ENCODE measurements at regions not wholly inside any gene's neighbourhood (a gene's known extent, or its start where the extent isn't known, plus 50 kb on each side); places are given as distances from the start of the nearest gene placed in this dataset.

DNA sequence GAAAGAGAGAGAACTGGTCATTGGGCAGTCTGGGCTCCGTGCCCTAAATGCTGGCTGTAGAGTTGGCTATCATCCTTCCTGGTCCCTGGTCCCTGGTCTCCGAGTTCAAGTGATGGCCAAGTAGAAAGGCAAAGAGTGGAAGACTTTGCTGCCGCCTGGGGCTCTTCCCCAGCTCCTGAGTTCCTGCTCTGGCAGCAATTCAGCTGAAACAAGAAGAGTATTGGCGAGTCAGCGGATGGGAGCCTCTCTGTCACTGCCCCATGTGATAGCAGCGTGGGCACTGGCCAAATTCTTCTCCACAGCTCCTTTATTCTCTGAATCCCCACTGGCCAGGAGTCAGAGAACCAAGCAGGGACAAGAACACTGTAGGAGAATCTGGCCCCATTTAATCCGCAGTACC, 351.0 kb upstream of the POU3F3 start:
- WGBS (ENCODE audit: low lambda C conversion rate): 13% methylated on average over 7 of the region's 7 CpGs
- Histone ChIP-seq H3K9ac (no peak overlapping the region), H3K27me3 (ENCODE audit: insufficient read depth) (no peaks in the 10 kb centered on the region), H3K4me2 (no peak overlapping the region), H3K9me3 (no peaks in the 10 kb centered on the region), H3K36me3 (replicated peaks in 1 of 2; ENCODE audit: control insufficient read depth in 1 of 2, insufficient read depth in 2 of 2, low read length in 1 of 2) (no peaks in the 10 kb centered on the region), H3K27ac (ENCODE audit: low read depth in 2 of 2, low read length in 1 of 2) (no peak overlapping the region), H4K20me1 (ENCODE audit: insufficient read depth) (no peaks in the 10 kb centered on the region), H2AFZ (ENCODE audit: low read depth) (no peak overlapping the region), H3F3A (replicated peaks; ENCODE audit: insufficient read depth) (no peaks in the 10 kb centered on the region), H3K9me2 (no peaks in the 10 kb centered on the region), H3K4me1 (ENCODE audit: control insufficient read depth in 1 of 2, insufficient read depth in 2 of 2, low read depth in 1 of 2, low read length in 1 of 2) (peaks cover 0 to 6% of the 10 kb centered on the region in 2 experiments; a peak in 2 of 4 replicates), H3K79me2 (ENCODE audit: insufficient read depth) (no peaks in the 10 kb centered on the region), H3K4me3 (ENCODE audit: low read depth in 2 of 2, low read length in 1 of 2) (no peak overlapping the region)
- POLR2A ChIA-PET: no interaction called here
- no peak for DNase-seq
- TF ChIP-seq JUND (IDR thresholded peaks at IDR 0.05) (no peak), FOXM1 (IDR thresholded peaks at IDR 0.05; ENCODE audit: low read depth) (no peak)
- TF ChIP-seq, protein P1, sequence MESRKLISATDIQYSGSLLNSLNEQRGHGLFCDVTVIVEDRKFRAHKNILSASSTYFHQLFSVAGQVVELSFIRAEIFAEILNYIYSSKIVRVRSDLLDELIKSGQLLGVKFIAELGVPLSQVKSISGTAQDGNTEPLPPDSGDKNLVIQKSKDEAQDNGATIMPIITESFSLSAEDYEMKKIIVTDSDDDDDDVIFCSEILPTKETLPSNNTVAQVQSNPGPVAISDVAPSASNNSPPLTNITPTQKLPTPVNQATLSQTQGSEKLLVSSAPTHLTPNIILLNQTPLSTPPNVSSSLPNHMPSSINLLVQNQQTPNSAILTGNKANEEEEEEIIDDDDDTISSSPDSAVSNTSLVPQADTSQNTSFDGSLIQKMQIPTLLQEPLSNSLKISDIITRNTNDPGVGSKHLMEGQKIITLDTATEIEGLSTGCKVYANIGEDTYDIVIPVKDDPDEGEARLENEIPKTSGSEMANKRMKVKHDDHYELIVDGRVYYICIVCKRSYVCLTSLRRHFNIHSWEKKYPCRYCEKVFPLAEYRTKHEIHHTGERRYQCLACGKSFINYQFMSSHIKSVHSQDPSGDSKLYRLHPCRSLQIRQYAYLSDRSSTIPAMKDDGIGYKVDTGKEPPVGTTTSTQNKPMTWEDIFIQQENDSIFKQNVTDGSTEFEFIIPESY (IDR thresholded peaks at IDR 0.05; ENCODE audit: borderline replicate concordance, low read depth): no peak
- CTCF ChIA-PET: no interaction called here

DNA sequence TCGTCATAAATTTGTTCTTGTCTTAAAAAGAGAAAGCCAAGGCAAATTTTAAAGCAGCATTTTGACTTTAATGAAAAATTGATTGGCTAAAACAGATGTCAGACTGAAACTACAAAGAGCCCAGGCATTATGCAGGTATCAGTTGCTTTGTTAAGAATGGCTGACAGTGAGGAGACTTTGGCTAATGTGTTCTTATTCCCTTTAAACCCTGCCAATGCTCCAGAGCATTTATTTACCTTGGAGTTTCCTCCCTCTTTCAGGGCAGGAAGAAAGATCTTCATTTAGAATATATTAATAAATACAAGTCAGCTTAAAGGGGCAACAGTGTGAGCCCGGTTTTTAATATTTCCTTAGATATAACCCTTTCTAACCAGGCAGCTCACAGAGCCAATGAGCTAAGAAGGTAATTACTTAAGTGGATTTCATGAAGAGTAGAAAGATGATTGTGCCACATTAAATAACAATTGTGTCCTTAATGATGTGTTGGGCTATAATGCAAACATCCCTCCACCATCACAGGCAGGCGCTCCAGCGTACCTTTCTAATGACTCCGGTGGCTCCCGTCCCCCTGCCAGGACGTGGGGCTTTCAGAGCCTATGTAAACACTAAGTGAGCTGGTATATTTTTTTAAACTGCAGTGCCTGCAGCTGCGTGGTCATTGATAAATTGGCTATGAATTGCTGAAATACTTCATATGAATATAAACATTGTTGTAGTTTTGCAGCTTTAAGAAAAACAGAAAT, 349.4 kb upstream of the POU3F3 start:
- DNase-seq: no peak
- Histone ChIP-seq H4K20me1 (ENCODE audit: insufficient read depth) (no peaks in the 10 kb centered on the region), H3K36me3 (replicated peaks in 1 of 2; ENCODE audit: control insufficient read depth in 1 of 2, insufficient read depth in 2 of 2, low read length in 1 of 2) (no peaks in the 10 kb centered on the region), H3K4me3 (ENCODE audit: low read depth in 2 of 2, low read length in 1 of 2) (no peak overlapping the region), H3K79me2 (ENCODE audit: insufficient read depth) (no peaks in the 10 kb centered on the region), H2AFZ (ENCODE audit: low read depth) (no peak overlapping the region), H3K4me1 (ENCODE audit: control insufficient read depth in 1 of 2, insufficient read depth in 2 of 2, low read depth in 1 of 2, low read length in 1 of 2) (peaks cover 0 to 6% of the 10 kb centered on the region in 2 experiments; a peak in 2 of 4 replicates), H3K9me3 (no peaks in the 10 kb centered on the region), H3K9me2 (no peaks in the 10 kb centered on the region), H3K9ac (no peak overlapping the region), H3K27ac (ENCODE audit: low read depth in 2 of 2, low read length in 1 of 2) (no peak overlapping the region), H3F3A (replicated peaks; ENCODE audit: insufficient read depth) (no peaks in the 10 kb centered on the region), H3K4me2 (no peak overlapping the region), H3K27me3 (ENCODE audit: insufficient read depth) (no peaks in the 10 kb centered on the region)
- CTCF ChIA-PET: interaction anchor here (1.7 kb wide), 1 partner anchor 15 kb away, joined by 5 read pairs; no protein-coding TSS in a partner anchor
- TF ChIP-seq FOSL2 (IDR thresholded peaks at IDR 0.05; ENCODE audit: borderline replicate concordance, low read depth) (no peak), YY1 (IDR thresholded peaks at IDR 0.05; ENCODE audit: low read depth) (no peak), TAF1 (IDR thresholded peaks at IDR 0.05; ENCODE audit: borderline replicate concordance, low read depth, low read length) (no peak), RCOR1 (IDR thresholded peaks at IDR 0.05; ENCODE audit: low read length) (no peak), SIN3A (IDR thresholded peaks at IDR 0.05; ENCODE audit: borderline replicate concordance, low read depth, low read length) (no peak)
- TF ChIP-seq, protein P2, sequence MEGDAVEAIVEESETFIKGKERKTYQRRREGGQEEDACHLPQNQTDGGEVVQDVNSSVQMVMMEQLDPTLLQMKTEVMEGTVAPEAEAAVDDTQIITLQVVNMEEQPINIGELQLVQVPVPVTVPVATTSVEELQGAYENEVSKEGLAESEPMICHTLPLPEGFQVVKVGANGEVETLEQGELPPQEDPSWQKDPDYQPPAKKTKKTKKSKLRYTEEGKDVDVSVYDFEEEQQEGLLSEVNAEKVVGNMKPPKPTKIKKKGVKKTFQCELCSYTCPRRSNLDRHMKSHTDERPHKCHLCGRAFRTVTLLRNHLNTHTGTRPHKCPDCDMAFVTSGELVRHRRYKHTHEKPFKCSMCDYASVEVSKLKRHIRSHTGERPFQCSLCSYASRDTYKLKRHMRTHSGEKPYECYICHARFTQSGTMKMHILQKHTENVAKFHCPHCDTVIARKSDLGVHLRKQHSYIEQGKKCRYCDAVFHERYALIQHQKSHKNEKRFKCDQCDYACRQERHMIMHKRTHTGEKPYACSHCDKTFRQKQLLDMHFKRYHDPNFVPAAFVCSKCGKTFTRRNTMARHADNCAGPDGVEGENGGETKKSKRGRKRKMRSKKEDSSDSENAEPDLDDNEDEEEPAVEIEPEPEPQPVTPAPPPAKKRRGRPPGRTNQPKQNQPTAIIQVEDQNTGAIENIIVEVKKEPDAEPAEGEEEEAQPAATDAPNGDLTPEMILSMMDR (IDR thresholded peaks at IDR 0.05): no peak
- TF ChIP-seq, protein P3, sequence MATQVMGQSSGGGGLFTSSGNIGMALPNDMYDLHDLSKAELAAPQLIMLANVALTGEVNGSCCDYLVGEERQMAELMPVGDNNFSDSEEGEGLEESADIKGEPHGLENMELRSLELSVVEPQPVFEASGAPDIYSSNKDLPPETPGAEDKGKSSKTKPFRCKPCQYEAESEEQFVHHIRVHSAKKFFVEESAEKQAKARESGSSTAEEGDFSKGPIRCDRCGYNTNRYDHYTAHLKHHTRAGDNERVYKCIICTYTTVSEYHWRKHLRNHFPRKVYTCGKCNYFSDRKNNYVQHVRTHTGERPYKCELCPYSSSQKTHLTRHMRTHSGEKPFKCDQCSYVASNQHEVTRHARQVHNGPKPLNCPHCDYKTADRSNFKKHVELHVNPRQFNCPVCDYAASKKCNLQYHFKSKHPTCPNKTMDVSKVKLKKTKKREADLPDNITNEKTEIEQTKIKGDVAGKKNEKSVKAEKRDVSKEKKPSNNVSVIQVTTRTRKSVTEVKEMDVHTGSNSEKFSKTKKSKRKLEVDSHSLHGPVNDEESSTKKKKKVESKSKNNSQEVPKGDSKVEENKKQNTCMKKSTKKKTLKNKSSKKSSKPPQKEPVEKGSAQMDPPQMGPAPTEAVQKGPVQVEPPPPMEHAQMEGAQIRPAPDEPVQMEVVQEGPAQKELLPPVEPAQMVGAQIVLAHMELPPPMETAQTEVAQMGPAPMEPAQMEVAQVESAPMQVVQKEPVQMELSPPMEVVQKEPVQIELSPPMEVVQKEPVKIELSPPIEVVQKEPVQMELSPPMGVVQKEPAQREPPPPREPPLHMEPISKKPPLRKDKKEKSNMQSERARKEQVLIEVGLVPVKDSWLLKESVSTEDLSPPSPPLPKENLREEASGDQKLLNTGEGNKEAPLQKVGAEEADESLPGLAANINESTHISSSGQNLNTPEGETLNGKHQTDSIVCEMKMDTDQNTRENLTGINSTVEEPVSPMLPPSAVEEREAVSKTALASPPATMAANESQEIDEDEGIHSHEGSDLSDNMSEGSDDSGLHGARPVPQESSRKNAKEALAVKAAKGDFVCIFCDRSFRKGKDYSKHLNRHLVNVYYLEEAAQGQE (IDR thresholded peaks at IDR 0.05; ENCODE audit: low read depth, low read length): no peak
- TF ChIP-seq, protein P1 (IDR thresholded peaks at IDR 0.05; ENCODE audit: borderline replicate concordance, low read depth): no peak
- TF ChIP-seq, protein P4, sequence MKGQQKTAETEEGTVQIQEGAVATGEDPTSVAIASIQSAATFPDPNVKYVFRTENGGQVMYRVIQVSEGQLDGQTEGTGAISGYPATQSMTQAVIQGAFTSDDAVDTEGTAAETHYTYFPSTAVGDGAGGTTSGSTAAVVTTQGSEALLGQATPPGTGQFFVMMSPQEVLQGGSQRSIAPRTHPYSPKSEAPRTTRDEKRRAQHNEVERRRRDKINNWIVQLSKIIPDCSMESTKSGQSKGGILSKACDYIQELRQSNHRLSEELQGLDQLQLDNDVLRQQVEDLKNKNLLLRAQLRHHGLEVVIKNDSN (IDR thresholded peaks at IDR 0.05; ENCODE audit: borderline replicate concordance, low read depth): no peak
- POLR2A ChIA-PET: no interaction called here
- WGBS (ENCODE audit: low lambda C conversion rate): 43% methylated on average over 8 of the region's 8 CpGs
